Medulla oblongata (tissue), 1 donor: ENCODE measurements at regions not wholly inside any gene's neighbourhood (a gene's known extent, or its start where the extent isn't known, plus 50 kb on each side); places are given as distances from the start of the nearest gene placed in this dataset.
"Not testable (repeated sequence)": the region's sequence is repeated elsewhere in the genome, so short reads cannot be mapped to it uniquely, and the experiment has no call there.

Experiments
- DNase-seq: peaks from one replicate; pipeline ENCODE4 v3.0.0-alpha.2; 2015; ENCODE audit errors: extremely low spot score

DNA sequence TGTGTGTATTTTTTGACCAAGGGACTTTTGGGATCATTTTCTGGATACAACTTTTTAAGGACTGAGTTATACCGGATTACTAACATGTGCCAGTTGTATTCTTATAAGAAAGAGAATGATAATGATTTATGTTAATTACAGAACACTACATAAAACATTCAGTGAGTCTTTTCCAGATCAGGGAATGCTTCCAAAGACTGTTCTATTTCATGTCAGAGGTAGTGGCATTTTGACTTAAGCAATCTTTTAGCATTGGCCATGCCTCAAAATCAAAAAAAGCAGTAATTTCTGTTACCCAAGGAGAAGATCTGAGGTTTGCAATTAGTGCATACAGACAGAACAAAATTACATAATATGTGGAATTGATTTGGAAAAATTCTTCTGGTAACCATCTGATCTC is 413.0 kb upstream of the CDH9 start:
- DNase-seq: no peak

DNA sequence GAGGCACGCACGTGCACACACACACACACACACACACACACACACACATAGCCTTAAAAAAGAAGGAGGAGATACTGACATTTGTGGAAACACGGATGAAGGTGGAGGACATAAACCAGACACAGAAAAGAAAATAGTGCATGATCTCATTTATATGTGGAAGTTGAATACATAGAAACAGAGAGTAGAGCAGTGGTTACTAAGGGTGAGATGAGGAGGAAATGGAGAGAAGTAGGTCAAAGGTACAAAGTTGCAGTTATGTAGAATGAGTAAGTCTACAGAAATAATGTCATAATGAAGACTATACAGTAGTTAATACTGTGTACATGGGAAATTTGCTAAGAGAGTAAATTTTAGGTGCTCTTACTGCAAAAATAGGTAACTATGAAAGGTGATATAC is 412.2 kb upstream of the CDH9 start:
- DNase-seq: no peak

DNA sequence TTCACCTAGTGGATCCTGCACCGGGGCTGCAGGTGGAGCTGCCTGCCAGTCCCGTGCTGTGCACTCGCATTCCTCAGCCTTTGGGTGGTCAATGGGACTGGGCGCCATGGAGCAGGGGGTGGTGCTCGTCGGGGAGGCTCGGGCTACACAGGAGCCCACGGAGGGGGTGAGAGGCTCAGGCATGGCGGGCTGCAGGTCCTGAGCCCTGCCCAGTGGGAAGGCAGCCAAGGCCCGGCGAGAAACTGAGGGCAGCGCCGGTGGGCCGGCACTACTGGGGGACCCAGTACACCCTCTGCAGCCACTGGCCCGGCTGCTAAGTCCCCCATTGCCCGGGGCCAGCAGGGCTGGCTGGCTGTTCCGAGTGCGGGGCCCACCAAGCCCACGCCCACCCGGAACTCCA is 401.0 kb upstream of the CDH9 start:
- not testable (repeated sequence) for DNase-seq

DNA sequence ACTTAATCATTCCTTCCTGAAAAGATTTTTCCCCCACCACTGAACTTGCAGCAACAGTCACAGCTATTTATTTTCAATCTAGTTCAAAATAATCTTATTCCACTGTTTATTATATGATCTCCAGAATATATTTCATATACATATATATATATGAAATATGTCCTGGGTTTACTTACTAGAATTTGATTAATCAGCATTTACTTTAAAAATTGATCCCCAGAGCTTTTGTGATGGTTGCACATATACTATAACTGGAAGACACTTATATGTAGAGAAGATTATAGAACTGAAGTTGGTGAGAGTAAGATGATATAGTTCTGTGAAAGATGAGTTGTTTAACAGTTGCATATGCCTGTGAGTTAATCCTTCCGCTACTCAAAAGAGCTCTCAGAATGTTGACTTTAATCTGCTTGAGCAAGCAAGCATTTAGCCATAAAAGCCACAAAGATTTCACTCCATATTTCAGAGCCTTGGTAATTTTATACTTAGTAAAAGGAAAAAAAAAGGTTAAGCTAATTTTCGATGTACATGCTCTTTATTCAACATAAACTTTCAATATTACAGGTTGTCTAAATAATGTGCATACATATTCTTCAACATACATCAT is 399.3 kb upstream of the CDH9 start:
- no peak for DNase-seq

DNA sequence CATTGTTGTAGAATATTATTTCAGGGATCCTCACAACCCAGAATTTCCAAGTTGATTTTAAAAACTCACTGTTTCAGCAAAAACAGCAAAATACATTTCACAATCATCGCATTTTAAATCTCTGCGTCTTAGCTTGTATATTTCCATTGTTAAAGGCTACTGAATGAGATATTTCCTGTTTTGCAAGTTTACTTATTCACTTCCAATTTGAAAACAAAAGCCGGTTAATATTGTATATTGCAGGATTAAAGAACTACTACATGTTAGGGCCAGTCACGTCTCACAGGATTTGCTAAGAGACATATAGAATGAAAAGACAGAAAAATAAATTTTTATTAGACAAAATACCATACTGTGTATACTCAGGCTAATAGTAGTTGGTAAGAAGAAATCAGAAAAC is 395.9 kb upstream of the CDH9 start:
- DNase-seq: no peak

DNA sequence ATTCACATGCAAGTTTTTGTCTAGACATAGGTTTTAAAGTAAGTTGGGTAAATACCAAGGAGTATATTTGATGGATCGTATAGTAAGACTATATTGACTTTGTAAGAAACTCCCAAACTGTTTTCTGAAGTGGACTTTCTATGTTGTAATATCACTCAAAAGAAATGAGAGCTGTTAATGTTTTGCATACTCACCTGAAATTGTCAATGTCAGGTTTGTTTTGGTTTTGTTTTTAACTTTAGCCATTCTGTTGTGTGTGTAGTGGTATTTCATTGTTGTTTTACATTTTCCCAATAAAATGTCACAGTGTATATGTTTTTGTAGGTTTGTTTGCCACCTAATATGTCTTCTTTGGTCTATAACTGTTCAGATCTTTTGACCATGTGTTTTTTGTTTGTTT is 375.7 kb upstream of the CDH9 start:
- no peak for DNase-seq

DNA sequence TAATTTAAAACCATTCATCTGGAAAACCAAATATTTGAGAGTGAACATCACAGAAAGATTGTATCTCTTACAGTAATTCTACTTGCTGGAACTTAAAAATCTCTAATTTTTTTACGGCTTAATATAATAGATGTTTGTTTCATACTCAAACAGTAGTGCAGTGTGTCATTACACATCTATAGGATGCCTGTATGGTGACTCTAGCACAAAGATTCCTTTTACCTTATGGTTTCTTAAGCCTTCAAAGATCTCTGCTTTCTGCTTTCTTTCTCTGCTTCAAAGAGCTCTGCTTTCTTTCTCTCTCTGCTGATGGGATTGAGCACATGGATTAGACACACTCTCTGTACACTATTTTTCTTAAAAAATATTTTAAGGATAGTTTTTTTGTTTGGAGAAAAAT is 374.0 kb upstream of the CDH9 start:
- no peak for DNase-seq

DNA sequence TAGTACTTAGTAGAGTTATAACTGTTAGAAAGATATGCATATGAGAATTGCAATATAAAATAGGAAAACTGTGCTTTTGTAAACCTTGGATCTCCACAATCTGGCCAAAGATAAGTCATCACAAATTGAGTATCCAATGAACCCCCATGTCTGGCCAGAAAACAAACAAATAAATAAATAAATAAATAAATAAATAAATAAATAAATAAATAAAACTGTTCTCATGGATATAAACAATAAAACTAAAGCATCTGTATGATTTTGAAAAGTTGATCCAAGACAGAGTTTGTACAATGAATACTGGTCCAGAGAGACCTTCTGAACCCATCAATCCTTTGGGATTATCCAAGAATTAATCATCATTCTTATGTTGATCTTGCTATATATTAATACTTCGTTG is 367.6 kb upstream of the CDH9 start:
- no peak for DNase-seq

DNA sequence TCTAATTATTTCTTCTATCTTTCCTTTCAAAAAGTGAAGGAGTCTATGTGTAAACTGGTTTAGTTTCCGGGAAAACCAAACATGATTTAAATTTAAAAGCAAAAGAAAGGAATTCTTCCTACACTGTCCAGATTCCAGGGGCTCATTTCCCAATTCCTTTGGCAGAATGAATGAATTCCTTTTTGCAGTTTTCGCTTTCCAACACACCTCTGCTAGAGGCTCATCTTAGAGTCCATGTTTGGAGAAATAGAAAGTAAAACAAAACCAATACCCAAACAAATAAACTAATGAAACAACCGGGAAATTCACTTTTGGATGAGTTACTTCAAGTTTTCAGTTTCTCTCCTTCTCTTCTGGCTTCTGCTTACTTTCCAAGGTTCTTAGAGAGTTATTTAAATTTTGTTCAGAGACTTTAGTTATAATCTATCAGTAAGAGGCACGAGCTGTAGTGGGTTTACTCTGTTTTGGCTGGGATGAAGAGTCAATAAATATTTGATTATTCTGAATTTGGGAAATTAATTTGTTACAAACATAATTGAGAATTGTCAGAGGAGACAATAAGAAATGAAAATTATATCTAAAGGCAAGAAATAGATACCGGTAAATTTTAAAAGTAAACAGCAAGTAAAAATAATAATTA is 365.0 kb upstream of the CDH9 start:
- DNase-seq: no peak

DNA sequence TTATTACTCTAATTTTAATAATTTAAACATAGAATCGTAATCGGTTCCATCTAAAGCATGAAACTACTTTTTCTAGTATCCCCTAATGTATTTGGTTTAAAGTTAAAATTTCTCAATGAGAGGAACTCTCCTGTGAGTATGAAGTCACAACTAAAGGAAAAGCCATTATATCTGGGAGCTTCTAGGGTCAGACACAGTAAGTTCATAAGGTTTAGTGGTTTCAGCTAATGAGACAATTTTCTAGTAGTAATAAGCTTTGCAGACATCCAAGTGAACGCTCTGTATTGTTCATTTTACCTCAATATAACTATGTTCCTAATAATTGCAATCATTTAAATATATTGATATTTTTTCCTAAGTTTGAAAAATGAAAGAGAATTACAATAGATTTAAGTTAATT is 364.4 kb upstream of the CDH9 start:
- DNase-seq: no peak

DNA sequence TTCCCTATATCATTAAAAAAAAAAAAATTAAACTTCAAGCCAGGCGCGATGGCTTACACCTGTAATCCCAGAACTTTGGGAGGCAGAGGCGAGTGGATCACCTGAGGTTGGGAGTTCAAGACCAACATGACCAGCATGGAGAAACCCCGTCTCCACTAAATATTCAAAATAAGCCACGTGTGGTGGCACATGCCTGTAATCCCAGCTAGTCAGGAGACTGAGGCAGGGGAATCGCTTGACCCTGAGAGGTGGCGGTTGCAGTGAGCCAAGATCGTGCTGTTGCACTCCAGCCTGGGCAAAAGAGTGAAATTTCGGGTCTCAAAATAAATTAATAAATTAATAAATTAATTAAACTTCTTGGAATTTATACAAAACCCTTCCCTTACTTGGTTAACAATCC is 358.6 kb upstream of the CDH9 start:
- no peak for DNase-seq

DNA sequence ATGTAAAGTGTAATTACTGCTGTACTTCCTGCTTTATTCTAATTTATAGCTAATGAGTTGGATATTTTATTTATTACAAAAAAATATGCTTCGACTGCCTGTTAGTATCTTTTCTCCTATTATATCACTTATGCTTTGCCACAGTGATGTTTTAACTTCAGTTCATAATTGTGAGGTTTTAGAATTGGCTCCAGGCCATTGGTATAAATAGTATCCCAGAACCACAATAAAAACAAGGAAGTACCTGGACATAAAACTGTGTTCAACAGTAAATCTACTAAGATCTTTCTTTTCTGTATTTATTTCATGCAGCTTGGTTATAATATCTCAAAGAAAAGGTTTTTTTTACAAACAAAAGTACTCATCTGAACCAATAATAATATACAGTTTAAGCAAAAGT is 354.3 kb upstream of the CDH9 start:
- DNase-seq: no peak

DNA sequence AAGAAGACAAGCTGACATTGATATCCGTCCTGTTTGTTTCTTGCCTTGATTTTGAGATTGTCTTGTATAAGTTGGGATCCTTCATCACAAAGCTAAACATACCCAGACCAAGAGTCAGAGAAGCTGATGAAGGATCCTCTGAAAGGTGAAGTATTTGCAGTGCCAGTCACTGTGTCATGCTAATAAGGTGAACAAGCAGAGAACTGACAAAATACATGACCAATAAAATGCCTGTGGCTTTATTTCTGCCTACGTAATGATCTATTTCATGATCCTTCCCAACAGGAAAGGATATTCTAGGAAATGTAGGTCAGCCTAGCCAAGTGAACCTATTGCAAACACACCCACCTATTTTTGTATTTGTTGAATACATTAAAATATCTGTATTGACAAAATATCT is 351.3 kb upstream of the CDH9 start:
- no peak for DNase-seq

DNA sequence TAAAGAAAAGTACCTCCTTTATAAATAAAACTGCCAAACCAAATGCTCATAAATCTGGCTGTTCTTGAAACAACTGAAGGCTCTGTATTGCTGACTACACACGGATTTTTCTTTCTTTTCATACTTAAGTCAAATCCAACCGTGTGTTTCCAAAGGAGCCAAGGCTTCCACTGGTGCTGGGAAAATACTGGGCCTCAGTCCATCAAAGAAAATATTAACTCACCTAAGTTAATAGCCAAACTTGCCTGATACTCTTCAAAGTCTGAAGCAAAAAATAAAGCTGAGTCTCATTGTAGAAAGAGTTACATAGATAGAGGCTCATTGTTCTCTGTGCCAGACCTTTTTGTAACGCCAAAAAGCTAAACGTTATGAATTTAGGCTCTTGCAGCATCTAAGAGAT is 350.4 kb upstream of the CDH9 start:
- DNase-seq: no peak

DNA sequence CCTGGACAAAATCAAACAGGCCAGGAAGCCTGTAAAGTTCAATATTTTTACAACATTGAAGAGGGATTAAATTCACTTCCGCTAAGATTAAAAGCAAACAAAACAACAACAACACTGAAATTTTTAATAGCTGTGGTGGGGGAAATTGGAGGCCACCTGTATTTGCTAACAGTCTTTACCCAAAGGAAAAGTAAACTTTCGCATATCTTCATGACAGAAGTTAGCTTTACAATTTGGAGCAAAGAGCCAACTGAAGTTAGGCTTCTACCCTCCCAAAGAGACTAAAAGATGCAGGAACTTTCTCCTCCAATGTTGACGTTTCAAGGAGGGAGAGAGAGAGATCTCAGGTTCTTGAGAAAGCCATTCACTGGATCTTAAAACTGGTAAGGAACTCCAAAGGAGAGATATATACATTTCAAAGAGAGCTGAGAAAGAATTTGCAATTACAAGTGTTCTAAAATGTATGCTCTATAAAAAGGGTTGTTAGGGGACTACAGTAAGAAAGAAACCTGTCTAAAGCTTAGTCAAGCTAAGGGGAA is 349.2 kb upstream of the CDH9 start:
- DNase-seq: no peak

DNA sequence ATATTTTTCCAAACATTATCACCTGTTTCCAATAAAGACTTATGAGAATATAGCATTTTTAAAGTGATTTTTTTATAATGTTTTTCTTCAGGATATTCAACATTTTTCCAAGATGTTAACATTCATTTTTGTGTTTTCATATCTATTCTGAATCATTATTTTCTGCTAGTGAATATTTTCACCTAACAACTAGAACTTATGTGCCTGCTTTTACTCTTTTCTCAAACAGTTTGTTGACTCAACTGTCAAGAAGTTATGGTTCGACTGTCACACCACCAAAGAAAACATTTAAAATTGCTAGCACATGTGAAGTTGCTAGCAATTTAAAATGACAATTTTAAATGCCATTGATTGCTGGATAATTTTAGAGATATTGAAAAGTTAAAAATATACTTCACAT is 343.3 kb upstream of the CDH9 start:
- no peak for DNase-seq

DNA sequence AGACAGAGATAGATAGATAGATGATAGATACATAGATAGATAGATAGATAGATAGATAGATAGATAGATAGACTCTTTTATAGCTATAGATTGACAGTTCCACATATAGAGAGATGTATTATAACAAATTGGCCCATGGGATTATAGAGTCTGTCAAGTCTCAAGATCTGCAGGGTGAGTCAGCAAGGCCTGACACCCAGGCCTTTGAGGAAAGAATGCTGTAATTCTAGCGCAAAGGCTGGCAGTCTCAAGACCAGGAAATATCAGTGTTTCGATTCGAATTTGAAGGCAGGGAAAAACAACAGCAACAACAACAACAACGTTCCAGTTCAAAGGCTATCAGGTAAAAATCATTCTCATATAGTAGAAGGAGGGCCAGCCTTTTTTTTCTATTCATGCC is 339.2 kb upstream of the CDH9 start:
- DNase-seq: no peak

DNA sequence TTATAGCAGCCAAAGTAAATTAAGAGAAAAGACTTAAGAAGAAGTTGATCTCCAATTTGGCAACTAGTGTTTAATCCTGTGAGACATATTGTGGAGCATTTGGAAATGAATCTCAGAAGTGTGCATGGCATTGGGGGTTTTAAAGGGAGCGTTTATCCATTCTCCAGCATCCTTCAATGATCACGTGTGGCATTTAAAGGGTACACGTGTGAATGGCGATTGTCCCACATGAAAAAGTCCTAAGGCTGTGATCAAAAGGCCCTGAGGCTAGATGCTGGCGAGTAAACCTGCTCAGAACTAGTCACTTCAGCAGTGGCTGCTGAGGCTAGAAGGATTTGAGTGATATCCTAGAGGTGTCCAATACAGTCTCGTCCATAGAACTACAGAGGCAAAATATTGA is 315.6 kb upstream of the CDH9 start:
- DNase-seq: no peak

DNA sequence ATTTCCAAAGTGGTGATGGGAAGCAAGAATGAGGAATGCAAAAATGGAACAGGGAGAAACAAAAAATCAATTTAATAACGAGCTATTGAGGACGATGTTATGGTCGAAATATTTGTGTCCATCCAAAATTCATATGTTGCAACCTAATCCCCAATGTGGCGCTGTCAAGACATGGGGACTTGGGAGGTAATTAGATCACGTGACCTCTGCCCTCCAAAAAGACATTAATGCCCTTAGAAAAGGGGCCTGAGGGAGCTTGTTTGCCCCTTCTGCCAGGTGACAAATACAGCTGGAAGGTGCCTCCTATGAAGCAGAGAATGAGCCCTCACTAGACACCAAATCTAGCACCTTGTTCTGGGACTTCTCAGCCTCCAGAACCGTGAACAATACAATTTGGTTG is 315.2 kb upstream of the CDH9 start:
- DNase-seq: no peak

DNA sequence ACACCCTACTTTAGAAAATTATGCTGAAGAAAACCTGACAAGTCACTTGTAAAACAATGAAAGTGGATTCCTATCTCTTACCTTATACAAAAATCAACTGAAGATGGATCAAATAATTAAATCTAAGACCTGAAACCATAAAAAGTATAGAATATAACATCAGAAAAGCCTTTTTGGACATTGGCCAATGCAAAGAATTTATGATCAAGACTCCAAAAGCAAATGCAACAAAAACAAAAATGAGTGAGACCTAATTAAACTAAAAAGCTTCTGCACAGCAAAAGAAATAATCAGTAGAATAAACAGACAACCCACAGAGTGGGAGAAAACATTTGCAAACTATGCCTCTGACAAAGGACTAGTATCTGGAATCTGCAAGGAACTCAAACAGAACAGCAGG is 303.0 kb upstream of the CDH9 start:
- no peak for DNase-seq

DNA sequence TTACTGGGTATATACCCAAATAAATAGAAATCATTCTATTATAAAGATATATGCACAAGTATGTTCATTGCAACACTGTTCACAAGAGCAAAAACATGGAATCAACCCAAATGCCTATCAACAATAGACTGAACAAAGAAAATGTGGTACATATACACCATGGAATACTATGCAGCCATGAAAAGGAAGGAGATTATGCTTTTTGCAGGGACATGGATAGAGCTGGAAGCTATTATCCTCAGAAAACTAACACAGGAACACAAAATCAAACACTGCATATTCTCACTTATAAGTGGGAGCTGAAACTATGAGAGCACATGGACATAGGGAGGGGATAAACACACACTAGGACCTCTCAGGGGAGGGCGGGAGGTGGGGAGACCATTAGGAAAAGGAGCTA is 298.4 kb upstream of the CDH9 start:
- DNase-seq: no peak

DNA sequence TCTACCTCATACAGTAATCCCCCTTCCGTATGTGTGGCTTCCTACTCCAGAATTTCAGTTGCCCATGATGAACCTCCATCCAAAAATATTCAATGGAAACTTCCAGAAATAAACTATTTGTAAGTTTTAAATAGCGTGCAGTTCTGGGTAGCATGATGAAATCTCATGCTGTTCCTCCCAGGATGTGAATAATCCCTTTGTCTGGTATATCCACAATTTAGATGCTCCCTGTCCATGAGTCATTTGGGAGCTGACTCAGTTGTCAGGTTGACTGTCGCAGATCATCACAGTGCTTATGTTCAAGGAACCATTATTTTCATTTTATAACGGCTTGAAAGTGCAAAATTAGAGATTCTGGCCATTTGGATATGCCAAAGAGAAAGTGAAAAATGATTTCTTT is 290.1 kb upstream of the CDH9 start:
- DNase-seq: no peak

DNA sequence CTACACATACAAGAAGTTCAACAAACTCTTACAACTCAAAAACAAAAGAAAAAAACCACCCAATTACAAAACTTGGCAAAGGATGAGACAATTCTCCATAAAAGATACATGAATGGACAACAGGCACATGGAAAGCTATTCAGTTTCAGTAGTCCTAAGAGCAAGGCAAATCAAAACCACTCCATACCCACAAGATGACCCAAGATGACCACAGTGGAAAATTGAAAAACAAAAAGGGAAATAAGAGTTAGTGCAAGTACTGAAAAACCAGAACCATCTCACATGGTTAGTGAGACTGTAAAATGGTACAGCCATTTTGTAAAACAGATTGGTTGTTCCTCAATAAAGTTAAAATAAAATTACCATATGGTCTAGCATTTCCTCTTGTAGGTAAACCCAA is 287.1 kb upstream of the CDH9 start:
- no peak for DNase-seq

DNA sequence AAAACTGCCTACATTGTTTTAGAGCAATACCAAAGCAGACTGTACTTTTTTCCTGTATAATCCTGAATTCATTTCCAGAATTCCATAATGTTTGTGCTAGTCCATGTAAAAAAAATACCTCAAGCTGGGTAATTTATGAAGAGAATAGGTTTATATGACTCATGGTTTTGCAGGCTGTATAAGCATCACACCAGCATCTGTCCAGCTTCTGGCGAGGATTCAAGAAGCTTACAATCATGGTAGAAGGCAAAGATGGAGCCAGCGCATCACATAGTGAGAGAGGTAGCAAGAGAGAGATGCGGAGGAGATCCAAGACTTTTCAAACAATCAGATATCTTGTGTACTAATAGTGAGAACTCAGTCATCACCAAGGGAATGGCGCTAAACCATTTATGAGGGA is 280.3 kb upstream of the CDH9 start:
- no peak for DNase-seq
